ENCODE measurements at regions not wholly inside any gene's neighbourhood (a gene's known extent, or its start where the extent isn't known, plus 50 kb on each side); places are given as distances from the start of the nearest gene placed in this dataset.

GRCh38 chr9:28600226-28600625 is 1026.9 kb upstream of the C9orf72 start:
- ChIA-PET CTCF (interaction anchor here (0.6 to 0.7 kb wide), 2 partner anchors 645 to 1571 kb away, joined by 4 to 6 read pairs; no protein-coding TSS in a partner anchor), POLR2A (interaction anchor here (0.6 kb wide), 1 partner anchor 71 kb away, joined by 4 read pairs; no protein-coding TSS in a partner anchor)
- Histone ChIP-seq H3K27ac (ENCODE audit: extremely low read depth, low read depth, low read length) (no peak overlapping the region), H3K4me1 (ENCODE audit: control insufficient read depth, insufficient read depth, low read length) (no peaks in the 10 kb centered on the region), H3K4me3 (ENCODE audit: low read depth, low read length) (no peak overlapping the region), H3K36me3 (ENCODE audit: control insufficient read depth in 2 of 2, insufficient read depth in 1 of 2, low read length in 2 of 2) (no peaks in the 10 kb centered on the region), H3K9me3 (ENCODE audit: control insufficient read depth, insufficient read depth, low read depth, low read length) (no peaks in the 10 kb centered on the region)
- TF ChIP-seq ZNF513 (tag by site-specific recombination; IDR thresholded peaks at IDR 0.05) (no peak), ZNF610 (tag by site-specific recombination; IDR thresholded peaks at IDR 0.05; ENCODE audit: borderline replicate concordance) (no peak), ZSCAN18 (tag by site-specific recombination; IDR thresholded peaks at IDR 0.05) (no peak), ZNF670 (tag by site-specific recombination; IDR thresholded peaks at IDR 0.05; ENCODE audit: low read depth) (no peak), ZNF266 (tag by site-specific recombination; IDR thresholded peaks at IDR 0.05; ENCODE audit: low read depth) (no peak), ZNF394 (tag by site-specific recombination; IDR thresholded peaks at IDR 0.05; ENCODE audit: borderline replicate concordance) (no peak), ZBTB44 (tag by site-specific recombination; IDR thresholded peaks at IDR 0.05) (no peak)

GRCh38 chr9:28607843-28608242 is 1034.6 kb upstream of the C9orf72 start:
- Histone ChIP-seq H3K4me1 (ENCODE audit: control insufficient read depth, insufficient read depth, low read length) (no peaks in the 10 kb centered on the region), H3K36me3 (ENCODE audit: control insufficient read depth in 2 of 2, insufficient read depth in 1 of 2, low read length in 2 of 2) (no peaks in the 10 kb centered on the region), H3K27ac (ENCODE audit: extremely low read depth, low read depth, low read length) (no peak overlapping the region), H3K9me3 (ENCODE audit: control insufficient read depth, insufficient read depth, low read depth, low read length) (no peaks in the 10 kb centered on the region), H3K4me3 (ENCODE audit: low read depth, low read length) (no peak overlapping the region)
- POLR2A ChIA-PET: no interaction called here
- CTCF ChIA-PET: no interaction called here
- TF ChIP-seq YY2 (tag by site-specific recombination; IDR thresholded peaks at IDR 0.05) (no peak), ZNF221 (tag by site-specific recombination; IDR thresholded peaks at IDR 0.05; ENCODE audit: borderline replicate concordance) (no peak)
- TF ChIP-seq, protein P1, sequence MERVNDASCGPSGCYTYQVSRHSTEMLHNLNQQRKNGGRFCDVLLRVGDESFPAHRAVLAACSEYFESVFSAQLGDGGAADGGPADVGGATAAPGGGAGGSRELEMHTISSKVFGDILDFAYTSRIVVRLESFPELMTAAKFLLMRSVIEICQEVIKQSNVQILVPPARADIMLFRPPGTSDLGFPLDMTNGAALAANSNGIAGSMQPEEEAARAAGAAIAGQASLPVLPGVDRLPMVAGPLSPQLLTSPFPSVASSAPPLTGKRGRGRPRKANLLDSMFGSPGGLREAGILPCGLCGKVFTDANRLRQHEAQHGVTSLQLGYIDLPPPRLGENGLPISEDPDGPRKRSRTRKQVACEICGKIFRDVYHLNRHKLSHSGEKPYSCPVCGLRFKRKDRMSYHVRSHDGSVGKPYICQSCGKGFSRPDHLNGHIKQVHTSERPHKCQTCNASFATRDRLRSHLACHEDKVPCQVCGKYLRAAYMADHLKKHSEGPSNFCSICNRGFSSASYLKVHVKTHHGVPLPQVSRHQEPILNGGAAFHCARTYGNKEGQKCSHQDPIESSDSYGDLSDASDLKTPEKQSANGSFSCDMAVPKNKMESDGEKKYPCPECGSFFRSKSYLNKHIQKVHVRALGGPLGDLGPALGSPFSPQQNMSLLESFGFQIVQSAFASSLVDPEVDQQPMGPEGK (tag by site-specific recombination; IDR thresholded peaks at IDR 0.05): no peak

GRCh38 chr9:28610339-28610738 is 1037.1 kb upstream of the C9orf72 start:
- H3K27ac ChIP-seq (ENCODE audit: extremely low read depth, low read depth, low read length): no peak overlapping the region
- H3K9me3 ChIP-seq (ENCODE audit: control insufficient read depth, insufficient read depth, low read depth, low read length): no peaks in the 10 kb centered on the region
- H3K36me3 ChIP-seq (ENCODE audit: control insufficient read depth in 2 of 2, insufficient read depth in 1 of 2, low read length in 2 of 2): no peaks in the 10 kb centered on the region
- H3K4me1 ChIP-seq (ENCODE audit: control insufficient read depth, insufficient read depth, low read length): no peaks in the 10 kb centered on the region
- ChIA-PET POLR2A (no interaction called here), CTCF (no interaction called here)
- no peak overlapping the region for H3K4me3 ChIP-seq (ENCODE audit: low read depth, low read length)
- no peak for TF ChIP-seq ZNF404 (tag by site-specific recombination; IDR thresholded peaks at IDR 0.05)
- TF ChIP-seq IKZF3 (tag by site-specific recombination; IDR thresholded peaks at IDR 0.05): no peak
- TF ChIP-seq ZNF639 (tag by site-specific recombination; IDR thresholded peaks at IDR 0.05): no peak
- no peak for TF ChIP-seq ZEB2 (tag by site-specific recombination; IDR thresholded peaks at IDR 0.05)
- TF ChIP-seq ZNF239 (tag by site-specific recombination; IDR thresholded peaks at IDR 0.05): no peak
- no peak for TF ChIP-seq ZNF223 (tag by site-specific recombination; IDR thresholded peaks at IDR 0.05)
- no peak for TF ChIP-seq CTCF (tag by site-specific recombination; IDR thresholded peaks at IDR 0.05)
- no peak for TF ChIP-seq ZNF416 (tag by site-specific recombination; IDR thresholded peaks at IDR 0.05)
- no peak for TF ChIP-seq ZNF654 (tag by site-specific recombination; IDR thresholded peaks at IDR 0.05; ENCODE audit: low read depth)
- no peak for TF ChIP-seq ZNF843 (tag by site-specific recombination; IDR thresholded peaks at IDR 0.05)
- TF ChIP-seq, protein P2, sequence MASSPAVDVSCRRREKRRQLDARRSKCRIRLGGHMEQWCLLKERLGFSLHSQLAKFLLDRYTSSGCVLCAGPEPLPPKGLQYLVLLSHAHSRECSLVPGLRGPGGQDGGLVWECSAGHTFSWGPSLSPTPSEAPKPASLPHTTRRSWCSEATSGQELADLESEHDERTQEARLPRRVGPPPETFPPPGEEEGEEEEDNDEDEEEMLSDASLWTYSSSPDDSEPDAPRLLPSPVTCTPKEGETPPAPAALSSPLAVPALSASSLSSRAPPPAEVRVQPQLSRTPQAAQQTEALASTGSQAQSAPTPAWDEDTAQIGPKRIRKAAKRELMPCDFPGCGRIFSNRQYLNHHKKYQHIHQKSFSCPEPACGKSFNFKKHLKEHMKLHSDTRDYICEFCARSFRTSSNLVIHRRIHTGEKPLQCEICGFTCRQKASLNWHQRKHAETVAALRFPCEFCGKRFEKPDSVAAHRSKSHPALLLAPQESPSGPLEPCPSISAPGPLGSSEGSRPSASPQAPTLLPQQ (tag by site-specific recombination; IDR thresholded peaks at IDR 0.05): no peak

Data from HEK293 (cell line).